GM12891 (cell line): ENCODE measurements at regions not wholly inside any gene's neighbourhood (a gene's known extent, or its start where the extent isn't known, plus 50 kb on each side); places are given as distances from the start of the nearest gene placed in this dataset.

Experiments
- DNase-seq: peaks from one replicate; pipeline ENCODE4 v3.0.0; 2011; ENCODE audit warnings: low spot score; ENCODE audit not compliant: insufficient read length
- FAIRE-seq: peaks from 2 replicates; lab custom pipeline; 2011; peaks lifted over from hg19 to GRCh38; lab: Jason Lieb, UNC
- PAX5 ChIP-seq: IDR thresholded peaks from 2 replicates; pipeline ENCODE4 v1.6.1; 2011; ENCODE audit warnings: low read length, moderate library complexity, mild to moderate bottlenecking; ENCODE audit not compliant: insufficient read depth, severe bottlenecking
- POLR2A ChIP-seq: IDR thresholded peaks from 2 replicates; pipeline ENCODE4 v1.6.1; 2011; ENCODE audit warnings: low read depth, low read length, control low read depth
- POLR2AphosphoS5 ChIP-seq: IDR thresholded peaks from 2 replicates; pipeline ENCODE4 v1.6.1; 2011; ENCODE audit warnings: low read depth, low read length, control low read depth
- POU2F2 ChIP-seq: IDR thresholded peaks from 2 replicates; pipeline ENCODE4 v1.6.1; 2011; ENCODE audit warnings: low read depth, mild to moderate bottlenecking, control low read depth, low read length, moderate library complexity
- SPI1 ChIP-seq: IDR thresholded peaks from 2 replicates; pipeline ENCODE4 v1.6.1; 2011; ENCODE audit warnings: low read depth, low read length, control low read depth
- TAF1 ChIP-seq: IDR thresholded peaks from 2 replicates; pipeline ENCODE4 v1.6.1; 2011; ENCODE audit warnings: low read depth, low read length, control low read depth

GRCh38 chr9:108704156-108704852, 151.5 kb downstream of the ACTL7B start:
- DNase-seq (no peak), FAIRE-seq (no peak)
- TF ChIP-seq POLR2A (no peak), POU2F2 (no peak), PAX5 (no peak), POLR2AphosphoS5 (no peak), TAF1 (no peak), SPI1 (no peak)

GRCh38 chr9:108703429-108703828, 152.4 kb downstream of the ACTL7B start:
- TF ChIP-seq POLR2A (no peak), SPI1 (no peak), POU2F2 (no peak), PAX5 (no peak), TAF1 (no peak), POLR2AphosphoS5 (no peak)
- FAIRE-seq (no peak), DNase-seq (no peak)

GRCh38 chr9:108702681-108703080, 153.1 kb downstream of the ACTL7B start:
- TF ChIP-seq SPI1 (no peak), POLR2A (no peak), PAX5 (no peak), POU2F2 (no peak), TAF1 (no peak)
- DNase-seq (no peak), FAIRE-seq (no peak)

GRCh38 chr9:108698801-108699200, 157.0 kb downstream of the ACTL7B start:
- DNase-seq, result no peak
- no peak for FAIRE-seq
- TF ChIP-seq SPI1 (no peak), POLR2AphosphoS5 (no peak), PAX5 (no peak), POLR2A (no peak), TAF1 (no peak), POU2F2 (no peak)

- DNase-seq, result no peak
- FAIRE-seq, result no peak
- TF ChIP-seq POLR2AphosphoS5 (no peak), TAF1 (no peak), POU2F2 (no peak), POLR2A (no peak), PAX5 (no peak), SPI1 (no peak)
Observed at GRCh38 chr9:108698231-108698630, 157.6 kb downstream of the ACTL7B start.

- TF ChIP-seq POLR2A (no peak), POLR2AphosphoS5 (no peak), PAX5 (no peak), POU2F2 (no peak), SPI1 (no peak), TAF1 (no peak)
- FAIRE-seq (no peak), DNase-seq (no peak)
Observed at GRCh38 chr9:108696156-108696555, 159.6 kb downstream of the ACTL7B start.

- FAIRE-seq (no peak), DNase-seq (no peak)
- TF ChIP-seq SPI1, result no peak
- TF ChIP-seq PAX5, result no peak
- TF ChIP-seq POLR2A, result no peak
- no peak for TF ChIP-seq POLR2AphosphoS5
- no peak for TF ChIP-seq POU2F2
- no peak for TF ChIP-seq TAF1
Observed at GRCh38 chr9:108694170-108694569, 161.6 kb downstream of the ACTL7B start.

- TF ChIP-seq PAX5 (no peak), POLR2A (no peak), SPI1 (no peak)
Observed at GRCh38 chr9:108691614-108692013, 164.2 kb downstream of the ACTL7B start.

GRCh38 chr9:108688676-108689075, 167.1 kb downstream of the ACTL7B start:
- no peak for TF ChIP-seq POLR2A
- no peak for TF ChIP-seq SPI1
- no peak for TF ChIP-seq POLR2AphosphoS5
- TF ChIP-seq TAF1, result no peak
- FAIRE-seq, result no peak
- DNase-seq, result no peak

More at GRCh38 chr9:108691614-108692013, 164.2 kb downstream of the ACTL7B start:
- no peak for FAIRE-seq
- no peak for DNase-seq

- no peak for FAIRE-seq
- no peak for DNase-seq
- TF ChIP-seq POU2F2 (no peak), POLR2AphosphoS5 (no peak), SPI1 (no peak), POLR2A (no peak), PAX5 (no peak), TAF1 (no peak)
Observed at GRCh38 chr9:108688051-108688450, 167.7 kb downstream of the ACTL7B start.
